A549 (cell line): ENCODE measurements at regions not wholly inside any gene's neighbourhood (a gene's known extent, or its start where the extent isn't known, plus 50 kb on each side); places are given as distances from the start of the nearest gene placed in this dataset.

Source experiments
- ATAC-seq, 2 experiments: fragments of 200-7000 bp in 1 of 2; fragments of >200 bp in 1 of 2; cut with Nextera tagmentation in 1 of 2; cut with Tn5 transposase in 1 of 2; 3 replicates each; pipeline versions ENCODE4 v1.8.0 to v1.9.1; 2018 to 2020; ENCODE audit warnings: mild to moderate bottlenecking in 1 of 2, moderate library complexity in 1 of 2
- CTCF ChIA-PET: fragments of 300-600 bp; sonication (Branson Sonifier 250); formaldehyde crosslinking; extraction: SDS; loops from one replicate; lab custom pipeline; 2021; ENCODE audit warnings: antibody characterized with exemption, inconsistent platforms; lab: Yijun Ruan, JAX
- POLR2A ChIA-PET: fragments of 350-600 bp; formaldehyde crosslinking; extraction: SDS; loops from one replicate; lab custom pipeline; 2021; ENCODE audit warnings: antibody characterized with exemption, inconsistent platforms; lab: Yijun Ruan, JAX
- DNase-seq, 2 experiments: peaks; one replicate each; pipeline versions ENCODE4 v3.0.0 to v3.0.0-alpha.2; 2011 to 2016; ENCODE audit warnings: low read depth in 1 of 2, low spot score in 1 of 2
- FAIRE-seq: peaks from 2 replicates; lab custom pipeline; 2011; peaks lifted over from hg19 to GRCh38; lab: Jason Lieb, UNC
- H3K27ac ChIP-seq, 2 experiments: fragments of >200 bp; sonication (Bioruptor Twin); formaldehyde crosslinking; 3 replicates each; pipeline ENCODE4 v1.5.1; 2016 to 2017
- H3K4me1 ChIP-seq: fragments of >200 bp; sonication (Bioruptor Twin); formaldehyde crosslinking; 3 replicates; pipeline ENCODE4 v1.6.1; 2016
- H3K4me2 ChIP-seq: fragments of >200 bp; sonication (Bioruptor Twin); formaldehyde crosslinking; 3 replicates; pipeline ENCODE4 v1.6.1; 2016
- H3K4me3 ChIP-seq: fragments of >200 bp; sonication (Bioruptor Twin); formaldehyde crosslinking; 3 replicates; pipeline ENCODE4 v1.5.1; 2016
- H3K9me3 ChIP-seq: fragments of >200 bp; sonication (Bioruptor Twin); formaldehyde crosslinking; 3 replicates; pipeline ENCODE4 v1.6.1; 2016
- ATOH8 ChIP-seq: fragments of 250-450 bp; sonication (Bioruptor Pico); IDR thresholded peaks from 2 replicates; pipeline ENCODE4 v1.5.0; 2020; ENCODE audit warnings: low read depth, mild to moderate bottlenecking, moderate library complexity
- CEBPB ChIP-seq, 2 experiments: fragments of >200 bp in 1 of 2; sonication (Bioruptor Twin) in 1 of 2; formaldehyde crosslinking in 1 of 2; IDR thresholded peaks; 2 replicates each; pipeline ENCODE4 v1.6.1; 2012 to 2016
- CHD2 ChIP-seq: fragments of 150-350 bp; IDR thresholded peaks from 2 replicates; pipeline ENCODE4 v1.6.1; 2014; ENCODE audit warnings: low read length; ENCODE audit not compliant: partially characterized antibody
- CHD4 ChIP-seq: fragments of 200-600 bp; sonication (generic); IDR thresholded peaks from 2 replicates; pipeline ENCODE4 v1.6.1; 2016; ENCODE audit warnings: antibody characterized with exemption, mild to moderate bottlenecking, borderline replicate concordance
- FOXS1 ChIP-seq: fragments of 250-450 bp; sonication (Bioruptor Pico); IDR thresholded peaks from 2 replicates; pipeline ENCODE4 v1.5.0; 2020; ENCODE audit warnings: mild to moderate bottlenecking, moderate library complexity
- HOXB13 ChIP-seq: fragments of 250-450 bp; sonication (Bioruptor Pico); IDR thresholded peaks from 2 replicates; pipeline ENCODE4 v1.5.0; 2020; ENCODE audit warnings: low read depth, mild to moderate bottlenecking, moderate library complexity
- HOXB5 ChIP-seq: fragments of 250-450 bp; sonication (Bioruptor Pico); IDR thresholded peaks from 2 replicates; pipeline ENCODE4 v1.5.0; 2020; ENCODE audit warnings: mild to moderate bottlenecking, moderate library complexity
- MAFK ChIP-seq: fragments of 450-650 bp; IDR thresholded peaks from 2 replicates; pipeline ENCODE4 v1.6.1; 2014; ENCODE audit not compliant: partially characterized antibody
- RARB ChIP-seq: fragments of 250-450 bp; sonication (Bioruptor Pico); IDR thresholded peaks from 2 replicates; pipeline ENCODE4 v1.8.0; 2021; ENCODE audit warnings: mild to moderate bottlenecking, moderate library complexity
- RCOR1 ChIP-seq: fragments of 150-350 bp; IDR thresholded peaks from 2 replicates; pipeline ENCODE4 v1.6.1; 2014; ENCODE audit warnings: antibody characterized with exemption, low read length, low read depth
- WGBS: methylation state at CpG from one replicate; pipeline ENCODE4 v1.1.6; 2017; ENCODE audit errors: missing lambda C conversion rate; 5-methylcytosine and 5-hydroxymethylcytosine counted together
- TF ChIP-seq, protein P1 (sequence below): fragments of 150-350 bp; IDR thresholded peaks from 2 replicates; pipeline ENCODE4 v1.6.1; 2014; ENCODE audit warnings: low read depth, mild to moderate bottlenecking, low read length
- TF ChIP-seq, protein P2 (sequence below): IDR thresholded peaks from 2 replicates; pipeline ENCODE4 v1.6.1; 2012; ENCODE audit warnings: low read depth, borderline replicate concordance

GRCh38 chr3:8825153-8825825 is 55.9 kb upstream of the OXTR start:
- H3K4me3 ChIP-seq: no peak overlapping the region
- FAIRE-seq: no peak
- TF ChIP-seq, protein P1, sequence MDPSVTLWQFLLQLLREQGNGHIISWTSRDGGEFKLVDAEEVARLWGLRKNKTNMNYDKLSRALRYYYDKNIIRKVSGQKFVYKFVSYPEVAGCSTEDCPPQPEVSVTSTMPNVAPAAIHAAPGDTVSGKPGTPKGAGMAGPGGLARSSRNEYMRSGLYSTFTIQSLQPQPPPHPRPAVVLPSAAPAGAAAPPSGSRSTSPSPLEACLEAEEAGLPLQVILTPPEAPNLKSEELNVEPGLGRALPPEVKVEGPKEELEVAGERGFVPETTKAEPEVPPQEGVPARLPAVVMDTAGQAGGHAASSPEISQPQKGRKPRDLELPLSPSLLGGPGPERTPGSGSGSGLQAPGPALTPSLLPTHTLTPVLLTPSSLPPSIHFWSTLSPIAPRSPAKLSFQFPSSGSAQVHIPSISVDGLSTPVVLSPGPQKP: no peak
- TF ChIP-seq, protein P2, sequence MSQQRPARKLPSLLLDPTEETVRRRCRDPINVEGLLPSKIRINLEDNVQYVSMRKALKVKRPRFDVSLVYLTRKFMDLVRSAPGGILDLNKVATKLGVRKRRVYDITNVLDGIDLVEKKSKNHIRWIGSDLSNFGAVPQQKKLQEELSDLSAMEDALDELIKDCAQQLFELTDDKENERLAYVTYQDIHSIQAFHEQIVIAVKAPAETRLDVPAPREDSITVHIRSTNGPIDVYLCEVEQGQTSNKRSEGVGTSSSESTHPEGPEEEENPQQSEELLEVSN: no peak
- no peak for TF ChIP-seq CEBPB (IDR thresholded peaks at IDR 0.05)
- TF ChIP-seq FOXS1 (CRISPR knock-in tag): no peak
- TF ChIP-seq CHD2: no peak
- TF ChIP-seq CHD4: no peak
- no peak for TF ChIP-seq HOXB13
- no peaks in the 10 kb centered on the region for H3K4me1 ChIP-seq
- H3K9me3 ChIP-seq: peaks cover 6% of the 10 kb centered on the region
- CTCF ChIA-PET: interaction anchor here (0.6 to 2.4 kb wide), 4 partner anchors 9 to 76 kb away, joined by 3 to 5 read pairs (median 4); partner anchors contain the start of gene OXTR
- no peak overlapping the region for H3K27ac ChIP-seq
- DNase-seq: no peak
- ATAC-seq: no peak
- POLR2A ChIA-PET: no interaction called here
- no peak overlapping the region for H3K4me2 ChIP-seq
- 97% methylated on average over 1 of the region's 1 CpG for WGBS

GRCh38 chr3:8824238-8824637 is 54.8 kb upstream of the OXTR start:
- no peak for ATAC-seq
- peaks cover 15% of the 10 kb centered on the region for H3K9me3 ChIP-seq
- no peak for DNase-seq
- H3K27ac ChIP-seq: no peak overlapping the region
- H3K4me3 ChIP-seq: no peak overlapping the region
- no peak for FAIRE-seq
- ChIA-PET POLR2A (no interaction called here), CTCF (interaction anchor here (1.1 to 2.4 kb wide), 4 partner anchors 8 to 55 kb away, joined by 3 to 5 read pairs (median 4); partner anchors contain the start of gene OXTR)
- no peak for TF ChIP-seq RARB (CRISPR knock-in tag)
- H3K4me2 ChIP-seq: no peak overlapping the region
- H3K4me1 ChIP-seq: no peaks in the 10 kb centered on the region
- 59% methylated on average over 1 of the region's 1 CpG for WGBS

DNA sequence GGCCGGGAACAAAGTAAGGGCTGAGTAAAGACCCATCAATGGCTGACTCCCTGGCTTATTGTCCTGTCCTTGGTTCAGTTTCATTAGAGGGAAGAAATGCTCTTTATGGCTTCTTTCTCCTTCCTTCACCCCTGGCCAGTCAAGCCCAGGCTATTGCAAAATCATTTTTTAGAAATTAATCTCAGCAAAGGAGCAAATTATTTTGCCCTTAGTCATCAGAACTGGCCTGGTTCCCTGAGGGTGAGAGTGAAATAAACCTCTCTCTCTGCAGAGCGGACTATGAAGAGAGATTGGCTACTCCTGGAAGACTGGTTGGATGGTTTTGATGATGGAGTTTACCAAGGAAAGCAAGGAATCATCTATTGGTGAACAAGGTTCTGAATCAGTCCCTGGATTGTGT is 52.7 kb upstream of the OXTR start:
- no peak for FAIRE-seq
- no peak for TF ChIP-seq HOXB5 (CRISPR knock-in tag)
- TF ChIP-seq ATOH8 (CRISPR knock-in tag): no peak
- TF ChIP-seq RCOR1: no peak
- TF ChIP-seq CEBPB (IDR thresholded peaks at IDR 0.05): peak in 1 of 2 experiments; percentile 51; a peak in 1 of 4 replicates
- TF ChIP-seq MAFK: peak; percentile 6
- 80% methylated on average over 2 of the region's 2 CpGs for WGBS
- Histone ChIP-seq H3K4me2 (no peak overlapping the region), H3K4me3 (no peak overlapping the region), H3K4me1 (no peaks in the 10 kb centered on the region), H3K9me3 (peaks cover 24% of the 10 kb centered on the region), H3K27ac (no peak overlapping the region)
- ChIA-PET CTCF (no interaction called here), POLR2A (no interaction called here)
- ATAC-seq: no peak
- DNase-seq: no peak
